Endodermal cell (in vitro differentiated cells): ENCODE measurements at regions not wholly inside any gene's neighbourhood (a gene's known extent, or its start where the extent isn't known, plus 50 kb on each side); places are given as distances from the start of the nearest gene placed in this dataset.

ENCODE experiments used
- DNase-seq: peaks from one replicate; pipeline ENCODE4 v3.0.0-alpha.2; 2017
- H3K27ac ChIP-seq: 2 replicates; pipeline ENCODE4 v1.5.1; 2013; ENCODE audit warnings: mild to moderate bottlenecking, low read depth, low read length, moderate library complexity
- H3K27me3 ChIP-seq: 2 replicates; pipeline ENCODE4 v1.6.1; 2013; ENCODE audit warnings: mild to moderate bottlenecking, low read length, moderate library complexity; ENCODE audit not compliant: insufficient read depth, control insufficient read depth, poor library complexity, severe bottlenecking
- H3K36me3 ChIP-seq: 2 replicates; pipeline ENCODE4 v1.7.0; 2013; ENCODE audit warnings: mild to moderate bottlenecking, low read length, moderate library complexity; ENCODE audit not compliant: control insufficient read depth, insufficient read depth
- H3K4me1 ChIP-seq: one replicate; pipeline ENCODE4 v1.7.0; 2013; ENCODE audit warnings: low read length; ENCODE audit not compliant: control insufficient read depth, insufficient read depth
- H3K4me3 ChIP-seq: 2 replicates; pipeline ENCODE4 v1.5.1; 2013; ENCODE audit warnings: mild to moderate bottlenecking, low read length, moderate library complexity
- H3K9ac ChIP-seq: 2 replicates; pipeline ENCODE4 v1.6.1; 2013; ENCODE audit warnings: mild to moderate bottlenecking, low read length, moderate library complexity; ENCODE audit not compliant: poor library complexity, severe bottlenecking; ENCODE audit errors: extremely low read depth
- H3K9me3 ChIP-seq: 2 replicates; pipeline ENCODE4 v1.6.1; 2013; ENCODE audit warnings: mild to moderate bottlenecking, low read length, moderate library complexity; ENCODE audit not compliant: control insufficient read depth
- H3K27ac Mint-ChIP-seq: 2 replicates; pipeline ENCODE4 v1.8.0; 2020; ENCODE audit warnings: mixed read lengths
- H3K27me3 Mint-ChIP-seq: 2 replicates; pipeline ENCODE4 v1.8.0; 2021; ENCODE audit warnings: mild to moderate bottlenecking, mixed read lengths; ENCODE audit not compliant: insufficient read depth
- H3K36me3 Mint-ChIP-seq: 2 replicates; pipeline ENCODE4 v1.8.0; 2020; ENCODE audit warnings: low read depth, mixed read lengths
- H3K4me1 Mint-ChIP-seq: 2 replicates; pipeline ENCODE4 v1.8.0; 2020; ENCODE audit warnings: mixed read lengths
- H3K4me3 Mint-ChIP-seq: 2 replicates; pipeline ENCODE4 v1.8.0; 2020; ENCODE audit warnings: mild to moderate bottlenecking, moderate library complexity, mixed read lengths
- H3K9me3 Mint-ChIP-seq: 2 replicates; pipeline ENCODE4 v1.8.0; 2020; ENCODE audit warnings: mild to moderate bottlenecking, mixed read lengths
- WGBS, 2 experiments: methylation state at CpG; one replicate each; pipeline versions ENCODE4 v1.1.5 to v1.1.7; 2013; ENCODE audit warnings: missing lambda C conversion rate in 2 of 2, mixed read lengths in 1 of 2; ENCODE audit not compliant: insufficient coverage in 1 of 2, insufficient read length in 1 of 2; 5-methylcytosine and 5-hydroxymethylcytosine counted together
- TF ChIP-seq, protein P1 (sequence below): fragments of 200-600 bp; sonication (generic); conservative IDR thresholded peaks from 2 replicates; pipeline ENCODE4 v1.5.0; 2021; ENCODE audit warnings: antibody characterized with exemption, mild to moderate bottlenecking

- TF ChIP-seq, protein P1, sequence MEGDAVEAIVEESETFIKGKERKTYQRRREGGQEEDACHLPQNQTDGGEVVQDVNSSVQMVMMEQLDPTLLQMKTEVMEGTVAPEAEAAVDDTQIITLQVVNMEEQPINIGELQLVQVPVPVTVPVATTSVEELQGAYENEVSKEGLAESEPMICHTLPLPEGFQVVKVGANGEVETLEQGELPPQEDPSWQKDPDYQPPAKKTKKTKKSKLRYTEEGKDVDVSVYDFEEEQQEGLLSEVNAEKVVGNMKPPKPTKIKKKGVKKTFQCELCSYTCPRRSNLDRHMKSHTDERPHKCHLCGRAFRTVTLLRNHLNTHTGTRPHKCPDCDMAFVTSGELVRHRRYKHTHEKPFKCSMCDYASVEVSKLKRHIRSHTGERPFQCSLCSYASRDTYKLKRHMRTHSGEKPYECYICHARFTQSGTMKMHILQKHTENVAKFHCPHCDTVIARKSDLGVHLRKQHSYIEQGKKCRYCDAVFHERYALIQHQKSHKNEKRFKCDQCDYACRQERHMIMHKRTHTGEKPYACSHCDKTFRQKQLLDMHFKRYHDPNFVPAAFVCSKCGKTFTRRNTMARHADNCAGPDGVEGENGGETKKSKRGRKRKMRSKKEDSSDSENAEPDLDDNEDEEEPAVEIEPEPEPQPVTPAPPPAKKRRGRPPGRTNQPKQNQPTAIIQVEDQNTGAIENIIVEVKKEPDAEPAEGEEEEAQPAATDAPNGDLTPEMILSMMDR, result no peak
- H3K9me3 Mint-ChIP-seq, result no peaks in the 10 kb centered on the region
- H3K36me3 ChIP-seq, result no peaks in the 10 kb centered on the region
- no peak overlapping the region for H3K4me3 Mint-ChIP-seq
- H3K27ac ChIP-seq, result no peak overlapping the region
- H3K4me1 Mint-ChIP-seq, result peaks cover 27% of the 10 kb centered on the region
- no peak overlapping the region for H3K27ac Mint-ChIP-seq
- H3K27me3 Mint-ChIP-seq, result peaks cover 2% of the 10 kb centered on the region
- H3K4me3 ChIP-seq, result no peak overlapping the region
- no peaks in the 10 kb centered on the region for H3K9me3 ChIP-seq
- H3K9ac ChIP-seq, result no peak overlapping the region
- DNase-seq, result no peak
- H3K4me1 ChIP-seq, result no peaks in the 10 kb centered on the region
- 88 to 95% methylated on average over 2 of the region's 2 CpGs for WGBS, 2 experiments
- H3K27me3 ChIP-seq, result no peaks in the 10 kb centered on the region
- no peaks in the 10 kb centered on the region for H3K36me3 Mint-ChIP-seq
Observed at GRCh38 chr6:53721766-53722165, 56.2 kb upstream of the KLHL31 start.

- Histone ChIP-seq H3K27me3 (no peaks in the 10 kb centered on the region), H3K9me3 (no peaks in the 10 kb centered on the region), H3K4me3 (no peak overlapping the region), H3K9ac (no peak overlapping the region), H3K4me1 (no peaks in the 10 kb centered on the region), H3K27ac (no peak overlapping the region), H3K36me3 (no peaks in the 10 kb centered on the region)
- Mint-ChIP-seq H3K36me3 (no peaks in the 10 kb centered on the region), H3K4me1 (peaks cover 9% of the 10 kb centered on the region), H3K4me3 (no peak overlapping the region), H3K27me3 (no peaks in the 10 kb centered on the region), H3K9me3 (no peaks in the 10 kb centered on the region), H3K27ac (no peak overlapping the region)
- 67 to 69% methylated on average over 5 to 9 of the region's 9 CpGs for WGBS, 2 experiments
- DNase-seq, result no peak
- TF ChIP-seq, protein P1, result peak; percentile 91
Observed at GRCh38 chr6:53718597-53719460, 53.3 kb upstream of the KLHL31 start.

DNA sequence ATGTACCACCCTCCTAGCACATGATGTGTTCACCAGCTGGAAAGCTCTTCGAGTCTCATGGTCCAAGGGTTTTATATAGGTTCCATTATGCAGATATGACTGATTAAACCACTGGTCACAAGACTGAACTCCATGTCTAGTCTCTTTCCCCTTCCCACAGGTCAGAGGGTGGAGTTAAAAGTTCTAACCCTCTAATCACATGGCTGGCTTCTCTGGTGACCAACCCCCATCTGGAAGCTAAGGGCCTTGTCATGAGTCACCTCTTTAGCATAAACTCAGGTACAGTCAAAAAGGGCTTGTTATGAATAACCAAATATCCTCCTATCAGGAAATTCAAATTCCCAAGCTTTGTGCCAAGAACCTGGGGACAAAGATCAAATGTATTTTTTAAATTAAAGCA, 52.0 kb upstream of the KLHL31 start:
- WGBS, 2 experiments, result 91% methylated on average over 1 of the region's 1 CpG; no CpG with 5 or more reads in 1 of the 2 experiments
- H3K4me1 ChIP-seq, result no peaks in the 10 kb centered on the region
- H3K36me3 ChIP-seq, result no peaks in the 10 kb centered on the region
- no peaks in the 10 kb centered on the region for H3K9me3 ChIP-seq
- no peak for DNase-seq
- Mint-ChIP-seq H3K4me1 (peaks cover 4% of the 10 kb centered on the region), H3K27ac (no peak overlapping the region), H3K9me3 (no peaks in the 10 kb centered on the region), H3K36me3 (no peaks in the 10 kb centered on the region), H3K27me3 (no peaks in the 10 kb centered on the region), H3K4me3 (no peak overlapping the region)
- no peak overlapping the region for H3K9ac ChIP-seq
- H3K27ac ChIP-seq, result no peak overlapping the region
- TF ChIP-seq, protein P1, result no peak
- no peak overlapping the region for H3K4me3 ChIP-seq
- H3K27me3 ChIP-seq, result no peaks in the 10 kb centered on the region
